ENCODE measurements at regions not wholly inside any gene's neighbourhood (a gene's known extent, or its start where the extent isn't known, plus 50 kb on each side); places are given as distances from the start of the nearest gene placed in this dataset.

GRCh38 chr16:54672500-54672899 is 258.2 kb upstream of the IRX5 start:
- no peak for DNase-seq
- Mint-ChIP-seq H3K4me3 (no peak overlapping the region), H3K36me3 (ENCODE audit: low read depth) (no peaks in the 10 kb centered on the region), H3K27ac (no peak overlapping the region), H3K4me1 (no peaks in the 10 kb centered on the region), H3K9me3 (no peaks in the 10 kb centered on the region), H3K27me3 (no peaks in the 10 kb centered on the region)
- intact Hi-C loops (cut with micrococcal nuclease): no loop called here

DNA sequence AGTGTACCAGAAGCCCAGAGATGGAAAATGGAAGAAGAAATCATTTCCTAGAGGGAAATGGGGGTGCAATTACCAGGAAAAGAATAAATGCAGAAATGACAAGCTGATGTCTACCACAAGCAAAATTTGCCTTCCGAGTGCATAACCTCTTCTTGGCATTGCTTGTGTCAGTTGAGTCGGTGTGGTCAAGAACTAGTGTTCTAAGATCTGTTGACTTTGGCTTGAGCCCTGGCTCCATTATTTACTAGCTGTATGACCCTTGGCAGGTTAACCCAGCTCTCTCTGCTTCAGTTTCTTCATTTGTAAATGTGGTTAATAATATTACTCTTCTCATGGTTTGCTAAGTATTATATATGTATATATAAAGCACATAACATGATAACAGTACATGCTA is 273.0 kb upstream of the IRX5 start:
- Mint-ChIP-seq H3K9me3 (peaks cover 3% of the 10 kb centered on the region), H3K27ac (no peak overlapping the region), H3K27me3 (peaks cover 15% of the 10 kb centered on the region), H3K36me3 (ENCODE audit: low read depth) (no peaks in the 10 kb centered on the region), H3K4me3 (no peak overlapping the region), H3K4me1 (no peaks in the 10 kb centered on the region)
- DNase-seq: no peak
- intact Hi-C loops (cut with micrococcal nuclease): no loop called here

DNA sequence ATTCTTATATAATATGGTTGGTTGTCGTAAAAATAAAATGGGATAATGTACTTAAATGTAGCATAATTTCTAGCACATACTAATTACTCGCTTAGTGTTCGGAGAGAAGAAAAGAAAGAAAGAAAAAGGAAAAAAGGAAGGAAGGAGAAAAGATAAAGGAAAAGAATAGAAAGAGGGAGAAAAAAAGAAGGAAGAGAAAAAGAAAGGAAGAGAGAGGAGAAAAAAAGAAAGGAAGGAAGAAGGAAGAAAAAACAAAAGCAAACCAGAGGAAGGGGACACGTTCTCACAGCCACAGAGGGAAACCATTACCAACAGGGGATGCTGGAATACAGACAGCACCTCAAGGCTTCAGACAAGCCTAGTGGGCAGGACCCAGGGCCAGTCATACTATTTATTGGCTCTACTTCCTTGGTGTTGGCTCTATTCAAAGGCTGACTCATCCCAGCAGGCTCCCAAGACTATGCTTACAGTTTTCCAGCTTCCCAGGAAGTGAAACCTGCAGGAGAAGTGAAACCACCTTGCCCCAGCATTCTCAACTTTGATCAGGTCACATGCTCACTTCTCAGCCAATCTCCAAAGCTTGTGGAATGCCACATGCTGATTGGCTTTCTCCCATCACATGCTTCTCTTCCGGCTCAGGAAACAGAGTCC is 273.5 kb upstream of the IRX5 start:
- Mint-ChIP-seq H3K27ac (no peak overlapping the region), H3K9me3 (peaks cover 3% of the 10 kb centered on the region), H3K36me3 (ENCODE audit: low read depth) (no peaks in the 10 kb centered on the region), H3K4me1 (no peaks in the 10 kb centered on the region), H3K27me3 (peaks cover 15% of the 10 kb centered on the region), H3K4me3 (no peak overlapping the region)
- no peak for DNase-seq
- intact Hi-C loops (cut with micrococcal nuclease): no loop called here

DNA sequence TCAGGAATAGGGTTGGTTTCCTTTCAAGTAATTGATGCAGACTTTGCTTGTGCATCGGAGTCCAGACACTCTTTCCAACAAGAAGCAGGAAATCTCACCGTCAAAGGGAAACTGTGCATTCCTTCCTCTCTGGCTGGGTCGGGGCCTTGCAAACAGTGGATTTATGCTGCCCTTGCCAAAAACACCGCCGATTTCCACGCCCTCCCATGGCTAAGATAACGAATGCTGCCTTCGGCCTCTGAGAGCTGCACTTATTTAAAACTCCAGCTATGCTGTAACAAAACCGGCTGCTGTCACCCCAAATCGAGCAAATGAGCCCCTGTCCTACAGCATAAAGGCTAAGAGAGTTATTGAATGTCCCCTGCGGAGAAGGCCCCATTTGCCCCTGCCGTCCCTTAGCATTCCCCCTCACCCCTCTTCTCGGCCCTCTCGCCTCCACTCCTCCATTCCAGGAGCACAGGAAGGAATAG is 275.5 kb upstream of the IRX5 start:
- DNase-seq: no peak
- Mint-ChIP-seq H3K27ac (no peak overlapping the region), H3K4me1 (no peaks in the 10 kb centered on the region), H3K9me3 (peaks cover 3% of the 10 kb centered on the region), H3K36me3 (ENCODE audit: low read depth) (no peaks in the 10 kb centered on the region), H3K27me3 (peaks cover 22% of the 10 kb centered on the region), H3K4me3 (no peak overlapping the region)
- intact Hi-C loops (cut with micrococcal nuclease): no loop called here

- Mint-ChIP-seq H3K4me3 (no peak overlapping the region), H3K27me3 (peaks cover 22% of the 10 kb centered on the region), H3K27ac (no peak overlapping the region), H3K4me1 (no peaks in the 10 kb centered on the region), H3K9me3 (peaks cover 3% of the 10 kb centered on the region), H3K36me3 (ENCODE audit: low read depth) (no peaks in the 10 kb centered on the region)
- DNase-seq: no peak
- intact Hi-C loops (cut with micrococcal nuclease): no loop called here
These were observed 276.2 kb upstream of the IRX5 start for GRCh38 chr16:54654429-54654828.

GRCh38 chr16:54652201-54652770 is 278.4 kb upstream of the IRX5 start:
- intact Hi-C loops (cut with micrococcal nuclease): no loop called here
- DNase-seq: no peak
- Mint-ChIP-seq H3K9me3 (peaks cover 3% of the 10 kb centered on the region), H3K4me3 (no peak overlapping the region), H3K4me1 (no peaks in the 10 kb centered on the region), H3K27me3 (peaks cover 22% of the 10 kb centered on the region), H3K36me3 (ENCODE audit: low read depth) (no peaks in the 10 kb centered on the region), H3K27ac (no peak overlapping the region)

DNA sequence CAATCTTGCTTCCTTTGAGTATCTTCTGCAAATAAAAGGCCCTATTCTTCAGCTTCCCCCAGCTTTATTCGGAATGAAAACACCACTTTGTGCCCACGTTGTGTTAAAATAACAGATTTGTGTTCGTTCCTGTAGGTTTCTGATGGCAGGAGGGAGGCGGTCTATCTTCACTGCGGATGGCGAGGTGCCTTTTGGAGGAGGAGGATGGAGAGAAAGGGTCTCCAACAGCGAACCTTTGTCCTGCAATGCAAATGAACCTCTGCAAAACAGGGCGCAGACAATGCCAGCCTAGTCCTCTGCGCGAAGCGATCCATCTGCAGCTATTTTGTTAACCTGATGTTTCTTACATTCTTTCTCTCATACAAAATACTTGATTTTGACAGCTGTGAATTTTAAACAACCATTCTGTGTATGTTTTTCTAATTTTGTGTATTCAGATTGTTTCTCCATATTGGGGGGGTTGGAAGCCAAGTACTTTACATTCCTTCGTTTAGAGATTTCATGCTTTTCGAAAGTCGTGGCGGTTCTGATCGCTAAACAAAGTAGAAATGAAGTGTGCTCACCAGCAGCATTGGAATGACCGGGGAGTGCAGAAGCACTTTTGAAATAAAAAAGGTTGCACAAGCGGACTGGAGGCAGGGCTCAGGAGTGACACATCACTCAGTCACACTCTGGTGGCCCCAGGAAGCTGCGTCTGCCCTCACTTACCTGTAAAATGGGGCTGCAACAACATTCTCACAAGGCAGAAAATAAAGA is 279.0 kb upstream of the IRX5 start:
- H3K27ac Mint-ChIP-seq: no peak overlapping the region
- H3K27me3 Mint-ChIP-seq: peaks cover 22% of the 10 kb centered on the region
- H3K36me3 Mint-ChIP-seq (ENCODE audit: low read depth): no peaks in the 10 kb centered on the region
- no peaks in the 10 kb centered on the region for H3K4me1 Mint-ChIP-seq
- no peaks in the 10 kb centered on the region for H3K9me3 Mint-ChIP-seq
- intact Hi-C loops (cut with micrococcal nuclease): no loop called here
- H3K4me3 Mint-ChIP-seq: no peak overlapping the region
- no peak for DNase-seq

- intact Hi-C loops (cut with micrococcal nuclease): no loop called here
- Mint-ChIP-seq H3K4me3 (no peak overlapping the region), H3K9me3 (no peaks in the 10 kb centered on the region), H3K27me3 (peaks cover 15% of the 10 kb centered on the region), H3K36me3 (ENCODE audit: low read depth) (no peaks in the 10 kb centered on the region), H3K27ac (no peak overlapping the region), H3K4me1 (no peaks in the 10 kb centered on the region)
- no peak for DNase-seq
These were observed 280.8 kb upstream of the IRX5 start for GRCh38 chr16:54649876-54650275.

GRCh38 chr16:54648575-54648974 is 282.1 kb upstream of the IRX5 start:
- no peak overlapping the region for H3K4me3 Mint-ChIP-seq
- no peak overlapping the region for H3K27ac Mint-ChIP-seq
- no peaks in the 10 kb centered on the region for H3K36me3 Mint-ChIP-seq (ENCODE audit: low read depth)
- H3K27me3 Mint-ChIP-seq: peaks cover 8% of the 10 kb centered on the region
- no peaks in the 10 kb centered on the region for H3K4me1 Mint-ChIP-seq
- H3K9me3 Mint-ChIP-seq: no peaks in the 10 kb centered on the region
- no peak for DNase-seq
- intact Hi-C loops (cut with micrococcal nuclease): no loop called here

DNA sequence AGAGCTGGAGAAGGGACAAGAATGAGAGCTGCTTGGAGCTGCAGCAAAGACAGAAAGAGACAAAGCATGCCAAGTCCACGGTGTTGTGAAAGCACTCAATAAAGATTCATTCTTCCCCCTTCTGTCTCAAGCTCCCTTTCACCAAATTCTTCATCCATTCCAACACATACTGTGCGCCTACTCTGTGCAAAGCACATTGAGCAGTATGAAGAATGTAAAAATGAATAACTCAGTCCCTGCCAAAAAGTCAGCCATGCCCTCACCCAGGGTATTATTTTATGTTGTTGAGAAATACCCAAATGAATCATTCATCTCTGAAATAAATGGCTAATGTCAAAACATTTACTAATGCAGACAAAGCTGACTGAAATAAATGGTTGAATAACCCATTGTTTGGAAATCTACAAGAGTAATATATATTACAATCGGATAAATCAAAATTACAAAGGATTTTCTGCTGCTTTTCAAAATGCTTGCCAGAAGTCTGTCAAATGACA is 282.9 kb upstream of the IRX5 start:
- DNase-seq: no peak
- H3K4me3 Mint-ChIP-seq: no peak overlapping the region
- peaks cover 7% of the 10 kb centered on the region for H3K27me3 Mint-ChIP-seq

GRCh38 chr16:54647216-54647615 is 283.4 kb upstream of the IRX5 start:
- no peak for DNase-seq
- Mint-ChIP-seq H3K4me1 (no peaks in the 10 kb centered on the region), H3K27ac (no peak overlapping the region), H3K27me3 (peaks cover 7% of the 10 kb centered on the region), H3K9me3 (no peaks in the 10 kb centered on the region), H3K4me3 (no peak overlapping the region), H3K36me3 (ENCODE audit: low read depth) (no peaks in the 10 kb centered on the region)
- intact Hi-C loops (cut with micrococcal nuclease): no loop called here

More for the DNA sequence above, 282.9 kb upstream of the IRX5 start:
- H3K36me3 Mint-ChIP-seq (ENCODE audit: low read depth): no peaks in the 10 kb centered on the region
- intact Hi-C loops (cut with micrococcal nuclease): no loop called here
- no peaks in the 10 kb centered on the region for H3K4me1 Mint-ChIP-seq
- no peak overlapping the region for H3K27ac Mint-ChIP-seq
- no peaks in the 10 kb centered on the region for H3K9me3 Mint-ChIP-seq

DNA sequence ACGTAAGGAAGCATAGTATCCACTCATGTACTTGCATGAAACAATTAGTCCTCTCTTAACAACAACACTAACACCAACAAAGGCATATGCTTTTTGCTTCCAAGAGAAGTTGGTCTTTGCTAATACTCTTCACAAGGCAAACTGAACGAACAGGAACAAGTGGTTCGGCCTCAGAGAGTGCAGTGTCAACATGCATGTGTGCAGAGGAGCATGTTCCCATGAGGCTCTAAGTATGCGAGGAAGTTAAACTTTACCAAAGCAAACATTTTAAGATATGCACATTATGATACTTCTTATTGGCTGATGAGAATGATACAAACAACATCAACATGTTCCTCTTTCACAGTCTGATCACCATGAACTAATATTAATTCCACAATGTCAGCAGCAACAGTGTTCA is 285.3 kb upstream of the IRX5 start:
- Mint-ChIP-seq H3K4me1 (no peaks in the 10 kb centered on the region), H3K4me3 (no peak overlapping the region), H3K9me3 (no peaks in the 10 kb centered on the region), H3K36me3 (ENCODE audit: low read depth) (no peaks in the 10 kb centered on the region), H3K27ac (no peak overlapping the region), H3K27me3 (no peaks in the 10 kb centered on the region)
- intact Hi-C loops (cut with micrococcal nuclease): no loop called here
- no peak for DNase-seq

- intact Hi-C loops (cut with micrococcal nuclease): no loop called here
- DNase-seq: no peak
These were observed 294.4 kb upstream of the IRX5 start for GRCh38 chr16:54636221-54636793.

GRCh38 chr16:54633943-54634362 is 296.7 kb upstream of the IRX5 start:
- no peaks in the 10 kb centered on the region for H3K9me3 Mint-ChIP-seq
- DNase-seq: no peak
- no peak overlapping the region for H3K4me3 Mint-ChIP-seq
- peaks cover 2% of the 10 kb centered on the region for H3K27me3 Mint-ChIP-seq
- no peak overlapping the region for H3K27ac Mint-ChIP-seq
- no peaks in the 10 kb centered on the region for H3K36me3 Mint-ChIP-seq (ENCODE audit: low read depth)
- intact Hi-C loops (cut with micrococcal nuclease): no loop called here
- no peaks in the 10 kb centered on the region for H3K4me1 Mint-ChIP-seq

More at GRCh38 chr16:54636221-54636793, 294.4 kb upstream of the IRX5 start:
- H3K36me3 Mint-ChIP-seq (ENCODE audit: low read depth): no peaks in the 10 kb centered on the region
- no peak overlapping the region for H3K27ac Mint-ChIP-seq
- H3K4me1 Mint-ChIP-seq: no peaks in the 10 kb centered on the region
- H3K4me3 Mint-ChIP-seq: no peak overlapping the region
- peaks cover 2% of the 10 kb centered on the region for H3K27me3 Mint-ChIP-seq
- no peaks in the 10 kb centered on the region for H3K9me3 Mint-ChIP-seq
